Breast epithelium (tissue), 4 donors: ENCODE measurements at regions not wholly inside any gene's neighbourhood (a gene's known extent, or its start where the extent isn't known, plus 50 kb on each side); places are given as distances from the start of the nearest gene placed in this dataset.
"Not testable (repeated sequence)": the region's sequence is repeated elsewhere in the genome, so short reads cannot be mapped to it uniquely, and the experiment has no call there.

Source experiments
- DNase-seq, 2 donors: peaks; one replicate each; pipeline ENCODE4 v3.0.0-alpha.2; 2019; ENCODE audit warnings: low spot score in 2 of 2
- H3K27ac ChIP-seq, 2 donors: fragments of 200-600 bp; sonication (generic) in 1 of 2; one replicate each; pipeline ENCODE4 v1.5.1; 2016 to 2019; ENCODE audit warnings: mild to moderate bottlenecking in 1 of 2
- H3K27me3 ChIP-seq, 2 donors: fragments of 200-600 bp; sonication (generic) in 1 of 2; one replicate each; pipeline versions ENCODE4 v1.5.1 to v1.6.0; 2017 to 2019; ENCODE audit warnings: control low read depth in 1 of 2, mild to moderate bottlenecking in 1 of 2
- H3K36me3 ChIP-seq: fragments of 200-600 bp; one replicate; pipeline ENCODE4 v1.5.1; 2019
- H3K4me1 ChIP-seq, 2 donors: fragments of 200-600 bp; sonication (generic); one replicate each; pipeline ENCODE4 v1.5.1; 2016 to 2019; ENCODE audit warnings: control low read depth in 1 of 2
- H3K4me3 ChIP-seq, 3 donors: fragments of 200-600 bp; sonication (generic); 1 replicate in 2 of 3; 2 replicates in 1 of 3; pipeline ENCODE4 v1.5.1; 2016 to 2019; ENCODE audit warnings: mild to moderate bottlenecking in 3 of 3, moderate library complexity in 2 of 3
- H3K9me3 ChIP-seq, 2 donors: fragments of 200-600 bp; sonication (generic) in 1 of 2; one replicate each; pipeline ENCODE4 v1.5.1; 2016 to 2019; ENCODE audit warnings: control low read depth in 1 of 2
- CTCF ChIP-seq, 3 donors: fragments of 450-650 bp; IDR thresholded peaks; one replicate each; pipeline ENCODE4 v1.5.1; 2016 to 2017; ENCODE audit warnings: antibody characterized with exemption in 3 of 3, mild to moderate bottlenecking in 3 of 3, moderate library complexity in 3 of 3
- POLR2A ChIP-seq: fragments of 450-650 bp; IDR thresholded peaks from one replicate; pipeline ENCODE4 v1.6.1; 2016; ENCODE audit warnings: antibody characterized with exemption, mild to moderate bottlenecking, moderate library complexity
- POLR2AphosphoS5 ChIP-seq, 3 donors: sonication (generic); formaldehyde crosslinking; IDR thresholded peaks; one replicate each; pipeline ENCODE4 v1.6.1; 2017; ENCODE audit warnings: antibody characterized with exemption in 3 of 3
- intact Hi-C: fragments of 100-400 bp; cut with DNase I; formaldehyde crosslinking; loops from one replicate; pipeline ENCODE4 v1.15.1; 2023; ENCODE audit warnings: low total_unique reads

DNA sequence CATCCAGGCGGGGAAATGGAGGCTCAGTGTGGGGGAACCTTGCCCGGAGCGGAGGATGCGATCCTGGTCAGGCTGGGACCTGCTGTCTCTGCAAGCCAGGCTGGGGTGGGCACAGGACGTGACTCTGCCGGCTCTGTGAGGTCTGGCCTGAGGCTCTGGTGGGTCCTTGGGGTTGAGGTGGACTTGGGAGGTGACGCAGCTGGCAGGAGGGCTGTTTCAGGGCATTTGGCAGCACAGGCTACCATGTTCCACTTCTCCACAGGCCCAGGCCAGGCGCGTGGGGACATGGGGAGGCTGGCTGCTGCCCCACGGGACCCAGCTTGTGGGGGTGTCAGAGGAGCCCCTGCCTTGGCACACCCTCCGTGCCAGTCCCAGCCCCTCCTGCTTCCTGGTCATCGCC, 1199.7 kb downstream of the BRD1 start:
- H3K27ac ChIP-seq: no peak overlapping the region
- H3K36me3 ChIP-seq: no peaks in the 10 kb centered on the region
- H3K9me3 ChIP-seq: no peaks in the 10 kb centered on the region
- H3K4me3 ChIP-seq: no peak overlapping the region
- H3K27me3 ChIP-seq: peaks cover 0 to 26% of the 10 kb centered on the region in 2 donors
- no peaks in the 10 kb centered on the region for H3K4me1 ChIP-seq
- intact Hi-C loops: no loop called here
- TF ChIP-seq POLR2A: no peak
- DNase-seq: no peak

DNA sequence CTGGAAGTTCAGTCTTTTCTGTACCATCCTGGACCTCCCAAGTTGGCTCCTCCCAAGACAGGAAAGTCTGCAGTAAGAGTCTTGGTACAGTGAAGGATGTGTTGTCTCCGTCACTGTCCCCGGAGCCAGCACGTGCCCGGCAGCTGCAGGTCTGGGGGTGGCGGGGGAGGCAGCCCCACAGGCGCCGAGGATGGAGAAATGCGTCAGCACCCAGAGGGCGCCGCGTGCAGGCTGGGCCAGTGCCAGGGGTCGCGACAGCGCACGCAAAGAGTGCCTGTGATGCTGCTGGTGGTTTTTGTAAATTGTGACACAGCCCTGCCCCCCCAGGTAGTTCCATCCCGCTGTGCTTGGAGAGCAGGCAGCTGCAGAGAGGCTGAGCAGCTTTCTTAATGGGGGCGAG, 1200.5 kb downstream of the BRD1 start:
- intact Hi-C loops: no loop called here
- Histone ChIP-seq H3K4me1 (no peaks in the 10 kb centered on the region), H3K27me3 (peaks cover 0 to 26% of the 10 kb centered on the region in 2 donors), H3K36me3 (no peaks in the 10 kb centered on the region), H3K4me3 (no peak overlapping the region), H3K27ac (no peak overlapping the region), H3K9me3 (no peaks in the 10 kb centered on the region)
- no peak for TF ChIP-seq POLR2AphosphoS5 (IDR thresholded peaks at IDR 0.05)
- TF ChIP-seq POLR2A: no peak
- no peak for TF ChIP-seq CTCF (IDR thresholded peaks at IDR 0.05)
- DNase-seq: no peak

DNA sequence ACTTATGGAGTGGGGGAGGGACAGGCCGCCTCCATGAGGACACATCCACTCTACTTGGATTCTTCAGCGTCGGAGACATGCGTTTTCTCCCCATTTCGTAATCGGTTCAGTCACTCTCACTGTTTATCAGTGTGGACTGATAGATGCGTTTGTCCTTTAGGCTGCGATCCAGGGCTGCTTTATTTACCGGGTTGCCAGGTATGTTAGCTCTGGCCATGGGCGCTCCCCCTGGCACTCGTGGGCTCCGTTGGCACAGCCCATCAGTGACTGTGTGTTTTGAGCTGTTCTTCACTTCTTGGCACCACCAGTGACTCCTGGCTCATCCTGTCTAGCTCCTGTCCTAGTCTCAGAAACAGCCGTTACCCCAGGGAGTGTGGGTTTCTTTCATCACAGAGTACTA, 1203.3 kb downstream of the BRD1 start:
- Histone ChIP-seq H3K4me3 (no peak overlapping the region), H3K27ac (no peak overlapping the region), H3K36me3 (no peaks in the 10 kb centered on the region), H3K4me1 (no peaks in the 10 kb centered on the region), H3K9me3 (no peaks in the 10 kb centered on the region), H3K27me3 (peaks cover 0 to 21% of the 10 kb centered on the region in 2 donors)
- intact Hi-C loops: no loop called here
- no peak for TF ChIP-seq POLR2A
- TF ChIP-seq CTCF (IDR thresholded peaks at IDR 0.05): no peak
- TF ChIP-seq POLR2AphosphoS5 (IDR thresholded peaks at IDR 0.05): no peak
- DNase-seq: no peak

GRCh38 chr22:48622891-48623545, 1204.7 kb downstream of the BRD1 start:
- TF ChIP-seq CTCF (IDR thresholded peaks at IDR 0.05) (no peak), POLR2AphosphoS5 (IDR thresholded peaks at IDR 0.05) (no peak), POLR2A (no peak)
- Histone ChIP-seq H3K27ac (no peak overlapping the region), H3K9me3 (no peaks in the 10 kb centered on the region), H3K36me3 (no peaks in the 10 kb centered on the region), H3K27me3 (peaks cover 0 to 9% of the 10 kb centered on the region in 2 donors), H3K4me1 (no peaks in the 10 kb centered on the region), H3K4me3 (no peak overlapping the region)
- DNase-seq: no peak
- intact Hi-C loops: no loop called here

GRCh38 chr22:48621085-48621484, 1206.6 kb downstream of the BRD1 start:
- TF ChIP-seq POLR2AphosphoS5 (IDR thresholded peaks at IDR 0.05) (no peak), POLR2A (no peak), CTCF (IDR thresholded peaks at IDR 0.05) (no peak)
- DNase-seq: no peak
- Histone ChIP-seq H3K4me1 (no peaks in the 10 kb centered on the region), H3K4me3 (no peak overlapping the region), H3K27me3 (no peaks in the 10 kb centered on the region), H3K36me3 (no peaks in the 10 kb centered on the region), H3K9me3 (no peaks in the 10 kb centered on the region), H3K27ac (no peak overlapping the region)
- intact Hi-C loops: no loop called here

DNA sequence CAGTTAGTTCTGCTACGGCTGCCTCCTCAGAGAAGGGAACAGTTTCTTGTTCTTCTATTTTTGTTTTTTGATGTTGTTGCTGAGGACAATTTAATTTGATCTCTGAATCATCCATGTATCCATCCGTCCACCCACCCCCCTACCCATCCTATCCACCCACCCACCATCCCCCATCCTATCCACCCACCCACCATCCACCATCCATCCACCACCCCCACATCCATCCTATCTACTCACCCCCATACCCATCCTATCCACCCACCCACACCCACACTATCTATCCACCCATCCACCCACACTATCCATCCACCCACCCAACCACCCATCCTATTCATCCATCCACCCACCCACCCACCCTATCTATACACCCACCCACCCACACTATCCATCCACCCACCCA, 1207.2 kb downstream of the BRD1 start:
- DNase-seq, intact Hi-C loops, H3K27ac ChIP-seq, H3K4me1 ChIP-seq, H3K36me3 ChIP-seq, H3K9me3 ChIP-seq, H3K4me3 ChIP-seq, H3K27me3 ChIP-seq: not testable (repeated sequence)
